Prostate gland (tissue), 2 donors: ENCODE measurements at regions not wholly inside any gene's neighbourhood (a gene's known extent, or its start where the extent isn't known, plus 50 kb on each side); places are given as distances from the start of the nearest gene placed in this dataset.

Source experiments
- POLR2A ChIP-seq: fragments of 450-650 bp; IDR thresholded peaks from one replicate; pipeline ENCODE4 v1.6.1; 2016; ENCODE audit warnings: antibody characterized with exemption, mild to moderate bottlenecking
- POLR2AphosphoS5 ChIP-seq: sonication (generic); formaldehyde crosslinking; IDR thresholded peaks from one replicate; pipeline ENCODE4 v1.6.1; 2017; ENCODE audit warnings: antibody characterized with exemption
- TF ChIP-seq, protein P1 (sequence below), 4 experiments: fragments of 200-600 bp in 2 of 4; fragments of 450-650 bp in 2 of 4; sonication (generic) in 2 of 4; IDR thresholded peaks; 1 replicate in 3 of 4; 2 replicates in 1 of 4; pipeline ENCODE4 v1.5.1; 2016 to 2019; ENCODE audit warnings: antibody characterized with exemption in 4 of 4, mild to moderate bottlenecking in 2 of 4, moderate library complexity in 2 of 4

DNA sequence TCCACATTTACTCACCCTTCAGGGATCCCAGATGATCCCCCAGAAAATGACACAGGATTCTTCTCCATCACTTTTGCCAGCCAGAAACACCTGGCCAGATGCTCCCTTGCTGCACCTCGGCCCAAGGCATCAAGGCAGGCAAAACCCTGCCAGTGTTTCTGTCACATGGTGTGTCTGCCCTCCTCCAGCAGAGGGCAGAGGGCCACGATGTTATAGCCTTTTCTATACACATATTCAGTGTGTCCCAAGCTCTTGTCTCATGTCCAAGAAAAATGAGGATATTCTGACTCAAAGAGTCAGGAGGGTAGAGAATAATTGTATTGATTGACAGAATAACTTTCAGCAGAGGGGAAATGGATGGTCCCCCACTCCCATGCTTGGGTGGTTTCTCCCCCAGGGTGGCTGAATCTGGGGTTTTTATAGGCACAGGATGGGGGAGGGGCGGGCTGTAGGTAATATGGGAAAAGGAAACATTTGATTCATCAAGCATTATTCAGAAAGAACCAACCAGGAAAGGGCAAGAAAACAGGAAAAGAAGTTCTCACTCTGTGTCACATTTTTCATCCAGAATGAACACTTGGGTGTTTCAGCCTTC is 933.9 kb downstream of the TRIB2 start:
- TF ChIP-seq, protein P1, sequence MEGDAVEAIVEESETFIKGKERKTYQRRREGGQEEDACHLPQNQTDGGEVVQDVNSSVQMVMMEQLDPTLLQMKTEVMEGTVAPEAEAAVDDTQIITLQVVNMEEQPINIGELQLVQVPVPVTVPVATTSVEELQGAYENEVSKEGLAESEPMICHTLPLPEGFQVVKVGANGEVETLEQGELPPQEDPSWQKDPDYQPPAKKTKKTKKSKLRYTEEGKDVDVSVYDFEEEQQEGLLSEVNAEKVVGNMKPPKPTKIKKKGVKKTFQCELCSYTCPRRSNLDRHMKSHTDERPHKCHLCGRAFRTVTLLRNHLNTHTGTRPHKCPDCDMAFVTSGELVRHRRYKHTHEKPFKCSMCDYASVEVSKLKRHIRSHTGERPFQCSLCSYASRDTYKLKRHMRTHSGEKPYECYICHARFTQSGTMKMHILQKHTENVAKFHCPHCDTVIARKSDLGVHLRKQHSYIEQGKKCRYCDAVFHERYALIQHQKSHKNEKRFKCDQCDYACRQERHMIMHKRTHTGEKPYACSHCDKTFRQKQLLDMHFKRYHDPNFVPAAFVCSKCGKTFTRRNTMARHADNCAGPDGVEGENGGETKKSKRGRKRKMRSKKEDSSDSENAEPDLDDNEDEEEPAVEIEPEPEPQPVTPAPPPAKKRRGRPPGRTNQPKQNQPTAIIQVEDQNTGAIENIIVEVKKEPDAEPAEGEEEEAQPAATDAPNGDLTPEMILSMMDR (IDR thresholded peaks at IDR 0.05): no peak
- TF ChIP-seq POLR2A (no peak), POLR2AphosphoS5 (no peak)
